DMS153 (cell line): ENCODE measurements at regions not wholly inside any gene's neighbourhood (a gene's known extent, or its start where the extent isn't known, plus 50 kb on each side); places are given as distances from the start of the nearest gene placed in this dataset.

ENCODE experiments used
- DNase-seq: peaks from one replicate; lab custom pipeline; 2025; lab: John Stamatoyannopoulos, UW

- no peak for DNase-seq
These were observed 309.8 kb upstream of the HAND2 start for GRCh38 chr4:173839865-173840264.

GRCh38 chr4:173837517-173837916 is 307.5 kb upstream of the HAND2 start:
- DNase-seq = no peak

- no peak for DNase-seq
These were observed 305.9 kb upstream of the HAND2 start for GRCh38 chr4:173835903-173836302.

- no peak for DNase-seq
These were observed 304.1 kb upstream of the HAND2 start for GRCh38 chr4:173834151-173834550.

GRCh38 chr4:173829565-173829964 is 299.5 kb upstream of the HAND2 start:
- no peak for DNase-seq

- no peak for DNase-seq
These were observed 297.7 kb upstream of the HAND2 start for GRCh38 chr4:173827707-173828106.

GRCh38 chr4:173821876-173822275 is 291.8 kb upstream of the HAND2 start:
- no peak for DNase-seq

- DNase-seq = no peak
These were observed 291.0 kb upstream of the HAND2 start for GRCh38 chr4:173821036-173821435.

- no peak for DNase-seq
These were observed 277.3 kb upstream of the HAND2 start for GRCh38 chr4:173807347-173807746.

GRCh38 chr4:173805884-173806283 is 275.9 kb upstream of the HAND2 start:
- DNase-seq = no peak

GRCh38 chr4:173802662-173803022 is 272.6 kb upstream of the HAND2 start:
- DNase-seq = no peak

GRCh38 chr4:173801876-173802661 is 272.0 kb upstream of the HAND2 start:
- DNase-seq = no peak

- DNase-seq = no peak
These were observed 271.3 kb upstream of the HAND2 start for GRCh38 chr4:173801361-173801760.

GRCh38 chr4:173797296-173797695 is 267.3 kb upstream of the HAND2 start:
- DNase-seq = no peak

- no peak for DNase-seq
These were observed 264.6 kb upstream of the HAND2 start for GRCh38 chr4:173794662-173795061.

GRCh38 chr4:173793937-173794510 is 264.0 kb upstream of the HAND2 start:
- no peak for DNase-seq

GRCh38 chr4:173782660-173783059 is 252.6 kb upstream of the HAND2 start:
- no peak for DNase-seq

GRCh38 chr4:173777921-173778320 is 247.9 kb upstream of the HAND2 start:
- no peak for DNase-seq

GRCh38 chr4:173777421-173777820 is 247.4 kb upstream of the HAND2 start:
- no peak for DNase-seq

- no peak for DNase-seq
These were observed 239.5 kb upstream of the HAND2 start for GRCh38 chr4:173769568-173769967.

GRCh38 chr4:173767650-173768049 is 237.6 kb upstream of the HAND2 start:
- DNase-seq = no peak

- DNase-seq = no peak
These were observed 236.2 kb upstream of the HAND2 start for GRCh38 chr4:173766171-173766600.

GRCh38 chr4:173765751-173766150 is 235.7 kb upstream of the HAND2 start:
- no peak for DNase-seq

GRCh38 chr4:173763389-173763788 is 233.4 kb upstream of the HAND2 start:
- DNase-seq = no peak
